GM18517 (cell line): ENCODE measurements at regions not wholly inside any gene's neighbourhood (a gene's known extent, or its start where the extent isn't known, plus 50 kb on each side); places are given as distances from the start of the nearest gene placed in this dataset.

Experiments used
- ATAC-seq: cut with Tn5 transposase; IDR thresholded peaks from one replicate; pipeline ENCODE4 v1.9.1; 2021; ENCODE audit warnings: mild to moderate bottlenecking, moderate library complexity; ENCODE audit not compliant: unreplicated experiment

DNA sequence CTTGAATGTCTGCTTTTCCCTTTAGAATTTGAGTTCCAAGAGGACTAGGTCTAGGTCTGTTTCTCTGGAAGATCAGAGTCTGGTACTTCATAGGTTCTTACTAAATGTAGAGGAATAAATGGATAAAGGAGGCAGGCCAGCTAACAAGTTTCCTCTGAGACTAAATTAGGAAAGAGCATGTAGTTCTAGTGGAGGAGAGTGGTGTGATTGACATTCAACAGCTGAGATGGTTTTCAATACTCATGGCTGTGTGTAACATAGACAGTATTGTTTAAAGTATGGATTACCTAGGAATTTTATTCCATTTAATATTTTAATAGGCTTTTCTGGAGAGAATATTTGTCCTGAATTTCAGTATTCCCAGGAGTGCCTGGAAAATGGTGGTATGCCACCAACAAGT lies 364.7 kb downstream of the METTL15 start:
- ATAC-seq, result no peak

DNA sequence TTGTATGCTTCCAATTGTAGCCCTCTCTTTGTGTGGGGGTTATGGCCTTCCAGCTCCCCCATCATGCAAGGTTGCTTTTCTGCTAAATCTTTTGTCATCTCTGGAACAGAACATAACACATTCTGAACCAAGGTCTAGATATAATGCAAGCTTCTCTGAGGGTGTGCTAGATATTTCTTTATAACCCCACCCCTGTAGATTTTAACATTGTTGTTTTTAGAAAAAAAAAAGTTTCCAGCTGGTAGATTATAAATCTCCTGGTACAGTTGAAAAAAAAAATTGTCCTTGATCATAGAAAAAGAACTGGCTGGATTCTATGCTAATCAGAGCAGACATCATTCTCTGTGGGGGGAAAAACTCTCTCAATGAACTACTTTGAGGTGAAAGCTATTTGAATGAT lies 363.3 kb downstream of the METTL15 start:
- ATAC-seq, result no peak

DNA sequence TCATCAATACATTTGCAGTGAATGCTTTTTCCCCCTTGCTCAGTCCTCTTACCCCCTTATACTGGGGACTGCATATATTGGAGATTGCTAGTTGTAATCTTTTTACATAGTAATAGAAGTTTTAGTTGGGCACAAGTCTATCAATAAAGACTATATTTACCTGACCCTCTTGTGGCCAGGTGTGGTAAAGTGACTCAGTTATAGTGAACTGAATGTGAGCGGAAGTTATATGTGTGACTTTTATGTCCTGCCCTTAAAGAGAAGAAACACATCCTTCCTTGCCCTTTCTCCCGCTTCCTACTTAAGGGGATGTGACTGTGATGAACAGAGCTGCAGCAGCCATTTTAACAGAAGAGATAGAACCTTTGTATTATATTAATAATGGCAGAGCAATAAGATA lies 362.0 kb downstream of the METTL15 start:
- ATAC-seq, result no peak

DNA sequence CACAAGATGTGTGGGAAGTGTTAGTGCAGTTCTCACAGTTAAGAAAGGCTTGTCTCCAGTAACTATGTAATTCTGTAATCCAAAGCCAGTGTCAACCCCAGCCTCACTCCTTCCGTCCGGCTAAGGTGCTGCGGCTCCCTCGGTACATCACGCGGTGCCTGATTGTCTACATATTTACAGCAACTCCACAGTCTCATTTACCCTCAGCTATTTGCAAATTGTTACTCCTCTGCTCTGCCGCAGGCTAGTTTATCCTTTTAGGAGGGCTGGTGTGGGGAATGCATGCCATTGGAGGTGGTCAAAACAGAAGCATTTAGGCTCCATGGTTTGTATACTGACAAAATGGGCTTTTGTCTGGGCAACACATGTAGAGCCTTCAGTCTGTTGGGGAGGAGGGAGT lies 358.3 kb downstream of the METTL15 start:
- no peak for ATAC-seq

DNA sequence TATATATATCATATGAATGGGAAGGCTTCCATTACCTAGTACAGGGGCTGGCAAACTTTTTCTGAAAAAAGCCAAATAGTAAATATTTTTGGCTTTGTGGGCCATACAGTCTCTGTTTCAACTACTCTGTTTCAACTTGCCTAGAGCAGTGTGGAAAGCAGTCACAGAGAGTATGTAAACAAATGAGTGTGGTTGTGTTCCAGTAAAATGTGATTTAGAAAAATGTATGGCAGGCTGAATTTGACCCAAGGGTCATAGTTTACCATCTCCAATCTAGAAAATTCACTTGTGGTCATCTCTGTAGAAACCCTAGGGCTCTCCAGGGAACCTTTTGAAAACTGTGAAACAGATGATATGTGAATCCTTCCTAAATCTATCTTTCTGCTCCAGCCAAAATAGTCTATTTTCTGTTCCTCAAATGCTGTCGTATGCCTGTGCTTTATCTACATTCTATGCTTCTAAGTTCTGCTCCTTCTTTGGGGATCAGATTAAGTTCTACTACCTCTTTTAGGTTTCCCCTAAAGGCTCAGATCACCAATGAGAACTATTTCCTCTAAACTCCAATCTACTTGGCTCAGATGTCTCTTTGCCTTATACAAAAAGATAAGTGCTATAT lies 356.2 kb downstream of the METTL15 start:
- no peak for ATAC-seq

DNA sequence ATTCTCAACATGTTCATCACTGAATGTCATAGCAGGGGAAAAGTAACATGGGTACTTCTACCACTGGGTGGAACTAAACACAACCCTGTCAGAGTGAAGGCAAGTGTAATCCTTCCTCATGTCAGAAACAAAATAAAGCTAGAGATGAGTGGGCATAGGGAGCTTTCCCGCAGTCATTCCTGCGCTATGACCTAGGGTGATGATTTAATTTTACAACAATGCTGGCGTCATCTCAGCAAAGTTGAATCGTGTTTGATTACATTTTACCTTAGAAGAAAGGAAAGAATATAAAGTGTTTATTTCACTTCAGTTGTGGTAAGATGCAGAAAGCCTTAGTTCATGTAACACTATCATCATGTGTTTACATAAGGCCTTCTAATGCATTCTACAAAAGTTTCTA lies 355.6 kb downstream of the METTL15 start:
- no peak for ATAC-seq

DNA sequence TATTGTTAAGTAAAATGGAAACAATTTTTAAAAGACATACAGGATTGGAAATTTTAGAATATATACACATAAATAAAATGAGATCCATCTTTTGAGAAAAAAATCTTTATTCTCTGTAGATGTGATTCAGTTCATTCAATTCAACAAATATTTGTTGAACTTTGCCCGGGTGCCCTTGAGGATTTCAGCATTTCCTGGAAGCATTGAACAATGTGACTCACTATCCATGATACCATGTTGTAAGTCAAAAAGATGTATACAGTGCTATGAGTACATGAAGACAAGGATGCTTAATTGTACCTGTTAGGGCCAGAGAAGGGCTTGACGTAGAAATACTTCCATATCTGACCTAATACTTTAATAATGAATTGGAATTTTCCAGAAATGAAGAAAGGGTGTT lies 353.7 kb downstream of the METTL15 start:
- ATAC-seq, result no peak

DNA sequence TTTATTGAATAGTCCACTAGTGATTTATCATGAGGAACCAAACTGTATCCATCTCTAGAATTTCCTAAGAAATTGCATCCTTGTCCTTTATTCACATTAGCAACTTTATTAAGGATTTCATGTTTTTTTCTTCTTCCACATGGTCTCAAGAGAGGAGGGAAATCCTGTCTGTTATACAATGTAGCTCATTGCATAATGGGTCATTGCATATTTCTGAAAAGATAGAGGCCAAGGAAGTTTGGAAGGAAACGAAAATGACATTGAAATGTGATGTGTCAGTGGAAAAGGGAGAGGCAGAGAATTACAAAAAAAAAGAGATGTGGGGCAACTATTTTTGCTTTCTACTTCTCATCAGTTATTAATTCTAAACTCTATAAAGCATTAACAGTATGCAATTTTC lies 353.1 kb downstream of the METTL15 start:
- ATAC-seq, result no peak

DNA sequence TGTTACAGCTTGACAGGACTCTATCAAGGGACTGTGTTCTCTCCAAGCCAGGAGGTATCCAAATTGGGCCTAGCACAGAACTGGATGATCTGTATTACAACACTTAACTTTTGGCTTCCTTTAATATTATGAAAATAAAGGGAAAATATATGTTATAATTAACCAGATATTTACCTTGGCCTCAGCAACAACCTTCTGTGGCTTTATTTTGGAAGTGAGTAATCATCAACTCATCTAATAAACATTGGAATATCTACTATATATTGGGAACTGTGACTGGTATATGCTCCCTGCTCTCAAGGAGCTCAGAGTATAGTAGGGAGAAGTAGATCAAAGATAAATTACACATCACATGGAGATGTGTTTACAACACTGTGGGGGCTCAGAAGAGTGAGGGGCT lies 352.2 kb downstream of the METTL15 start:
- ATAC-seq, result no peak

DNA sequence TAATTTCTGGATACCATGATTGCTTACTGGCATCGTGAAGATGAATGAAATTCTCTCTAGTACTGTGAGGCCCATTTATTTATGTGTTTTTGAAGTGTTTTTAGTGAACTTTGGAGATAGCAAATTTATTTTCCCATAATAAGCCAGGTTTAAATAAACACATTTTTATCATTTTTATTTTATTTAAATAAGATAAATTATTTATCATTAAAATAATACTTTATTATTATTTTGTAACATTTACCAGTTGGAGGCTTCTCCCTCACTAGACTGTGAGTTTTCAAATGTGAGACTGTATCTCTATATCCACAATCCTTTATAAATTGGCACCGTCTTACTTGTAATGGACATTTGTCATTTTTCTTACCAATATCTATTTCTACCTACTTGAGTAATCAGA lies 351.7 kb downstream of the METTL15 start:
- ATAC-seq, result no peak

DNA sequence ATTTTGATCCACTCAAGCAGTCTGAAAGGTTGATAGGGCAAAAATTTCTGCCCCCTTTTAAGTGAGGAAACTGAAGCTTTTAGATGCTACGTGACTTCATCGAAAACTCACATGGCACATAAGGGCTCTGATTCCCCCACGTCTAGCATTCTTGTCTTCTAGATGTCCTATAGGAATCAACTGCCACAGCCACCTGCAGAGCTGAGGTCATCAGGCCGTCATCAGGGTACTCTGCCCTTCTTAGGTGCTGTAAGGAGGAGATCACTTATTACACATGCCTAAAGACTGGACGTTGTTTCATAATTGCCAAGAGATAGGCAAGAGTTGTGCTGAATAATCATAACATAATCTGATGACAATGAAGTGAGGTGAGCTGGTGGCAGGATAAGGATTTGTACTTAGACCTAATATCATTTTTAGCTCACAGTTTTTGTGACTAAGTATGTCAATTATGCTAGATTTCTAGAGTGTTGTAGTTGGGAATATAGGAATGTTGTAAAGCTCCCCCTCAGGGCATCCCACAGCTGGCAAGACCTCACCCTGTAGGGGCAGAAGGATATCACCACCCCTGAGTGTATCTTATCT lies 349.4 kb downstream of the METTL15 start:
- ATAC-seq, result no peak

DNA sequence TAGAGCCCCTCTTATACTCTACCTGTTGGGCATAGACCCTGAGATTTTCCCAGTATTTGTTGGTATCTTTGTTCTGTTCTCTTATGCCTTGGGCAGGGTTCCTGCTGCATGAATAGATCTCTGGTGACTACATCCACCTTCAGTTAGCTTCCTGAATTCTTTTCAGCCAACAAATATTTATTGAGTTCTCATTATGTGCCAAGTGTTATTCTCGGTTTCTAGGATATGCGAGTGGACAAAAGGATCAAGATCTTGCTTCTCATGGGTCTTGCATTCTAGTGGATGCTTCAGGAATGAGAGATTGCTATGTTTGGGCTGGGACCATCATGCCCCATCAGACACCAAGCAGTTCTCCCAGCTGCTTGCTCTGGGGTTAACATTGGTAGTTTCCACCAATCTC lies 340.0 kb downstream of the METTL15 start:
- ATAC-seq, result no peak

DNA sequence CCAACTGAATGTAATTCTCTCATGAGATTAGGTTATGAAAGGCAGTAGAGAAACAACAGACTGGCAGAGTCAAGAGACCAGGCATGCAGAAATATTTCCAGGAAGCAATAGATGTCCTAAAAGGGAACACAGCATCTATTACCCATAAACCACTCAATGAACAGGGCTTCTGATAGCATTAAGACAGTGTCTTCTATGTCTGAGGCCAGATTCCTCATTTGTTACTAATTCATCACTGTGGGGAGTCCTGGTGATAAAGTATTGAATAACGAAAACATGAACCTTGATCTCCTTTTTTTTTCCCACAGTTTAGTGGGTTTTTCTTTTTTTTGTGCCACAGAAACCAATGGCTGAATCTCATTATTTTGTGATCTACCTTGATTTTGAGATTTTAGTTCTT lies 339.0 kb downstream of the METTL15 start:
- no peak for ATAC-seq

DNA sequence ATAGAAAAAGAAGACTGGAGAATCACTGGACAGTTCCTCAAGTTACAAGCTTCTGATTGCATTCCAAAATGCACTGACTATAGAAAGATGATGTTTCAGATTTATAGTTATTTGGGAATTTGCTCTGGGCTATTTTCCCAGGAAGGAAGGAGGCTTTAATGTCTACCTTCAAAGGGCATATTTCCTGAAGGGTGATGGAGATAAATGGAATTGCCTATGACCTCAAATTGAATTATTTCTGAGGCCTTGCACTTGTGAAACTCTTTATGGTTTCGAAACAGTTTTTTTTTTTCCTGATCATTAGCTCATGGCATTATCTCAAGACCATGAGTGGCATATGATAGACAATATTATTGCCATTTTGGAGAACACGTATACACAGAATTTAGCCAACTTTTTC lies 333.9 kb downstream of the METTL15 start:
- no peak for ATAC-seq

DNA sequence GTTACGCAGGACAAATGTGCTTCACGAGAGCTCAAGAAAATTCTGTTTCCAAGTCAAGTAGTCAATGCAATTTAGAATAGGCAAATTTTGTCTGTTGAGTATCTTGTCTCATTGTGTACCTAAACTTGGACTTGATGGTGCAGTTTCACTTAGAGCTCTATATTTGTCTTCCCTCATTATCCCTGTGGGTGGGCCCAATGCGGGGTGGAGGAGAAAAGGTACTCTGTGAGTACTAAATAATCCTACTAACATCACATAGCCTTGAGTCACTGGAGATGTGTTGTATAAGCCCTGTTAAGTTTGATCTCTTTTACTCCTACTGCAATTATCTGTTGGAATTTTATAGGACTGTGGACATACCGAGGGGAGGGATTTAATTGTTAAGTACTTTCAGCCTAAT lies 331.2 kb downstream of the METTL15 start:
- no peak for ATAC-seq

DNA sequence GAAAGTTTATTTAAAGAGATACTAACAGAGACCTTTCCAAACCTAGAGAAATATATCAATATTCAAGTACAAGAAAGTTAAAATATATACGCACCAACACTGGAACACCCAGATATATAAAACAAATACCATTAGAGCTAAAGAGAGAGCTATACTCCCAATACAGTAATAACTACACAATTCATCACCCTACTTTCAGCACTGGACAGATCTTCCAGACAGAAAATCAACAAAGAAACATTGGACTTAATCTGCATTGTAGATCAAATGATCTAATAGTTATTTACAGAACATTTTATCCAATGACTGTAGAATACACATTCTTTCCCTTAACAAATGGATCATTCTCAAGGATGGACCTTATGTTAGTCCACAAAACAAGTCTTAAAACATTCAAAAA lies 311.9 kb downstream of the METTL15 start:
- ATAC-seq, result no peak

DNA sequence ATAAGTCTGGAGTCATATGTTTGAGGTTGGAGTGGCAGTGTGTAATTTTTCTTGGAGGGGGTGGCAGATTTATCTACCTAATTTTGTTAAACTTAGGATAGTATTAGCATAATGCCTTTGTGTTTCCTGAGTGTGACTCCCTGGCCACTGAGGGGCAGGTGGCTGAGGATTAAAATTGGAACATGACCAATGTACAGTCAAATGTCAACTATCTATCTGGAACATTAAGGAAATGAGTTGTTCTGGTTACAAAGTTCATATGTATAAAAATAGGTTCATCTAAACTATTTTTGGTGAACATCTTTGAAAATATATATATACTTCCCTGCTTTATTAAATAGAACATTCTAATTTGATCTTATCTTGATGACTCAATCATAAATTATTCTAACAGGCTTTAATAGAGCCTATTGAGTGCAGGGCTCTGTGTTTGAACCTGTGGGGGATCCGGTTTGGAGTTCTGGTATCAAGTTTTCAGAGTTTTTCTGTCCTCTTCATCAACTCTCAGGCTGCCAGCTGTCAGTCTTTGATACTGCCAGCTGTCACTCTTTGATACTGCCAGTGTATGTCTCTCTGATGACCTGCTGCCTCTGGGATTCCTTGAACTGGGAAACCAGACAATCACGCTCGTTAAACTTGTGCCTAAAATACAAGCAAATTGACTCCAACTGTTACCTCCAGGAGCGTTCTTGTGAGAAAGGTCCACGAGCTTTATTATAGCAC lies 309.6 kb downstream of the METTL15 start:
- no peak for ATAC-seq

DNA sequence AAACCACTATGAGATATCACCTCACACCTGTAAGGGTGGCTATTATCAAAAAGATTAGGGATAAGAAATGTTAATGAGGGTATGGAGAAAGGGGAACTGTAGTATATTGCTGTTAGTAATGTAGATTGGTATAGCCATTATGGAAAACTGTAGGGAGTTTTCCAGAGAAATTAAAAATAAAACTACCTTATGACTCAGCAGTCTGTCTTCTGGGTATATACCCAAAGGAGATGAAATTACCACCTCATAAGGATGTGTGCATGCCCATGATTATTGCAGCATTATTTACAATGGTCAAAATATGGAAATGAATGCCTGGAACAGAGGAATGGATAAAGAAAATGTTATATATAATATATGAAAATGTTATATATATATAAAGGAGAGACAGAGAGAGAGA lies 303.8 kb downstream of the METTL15 start:
- no peak for ATAC-seq

DNA sequence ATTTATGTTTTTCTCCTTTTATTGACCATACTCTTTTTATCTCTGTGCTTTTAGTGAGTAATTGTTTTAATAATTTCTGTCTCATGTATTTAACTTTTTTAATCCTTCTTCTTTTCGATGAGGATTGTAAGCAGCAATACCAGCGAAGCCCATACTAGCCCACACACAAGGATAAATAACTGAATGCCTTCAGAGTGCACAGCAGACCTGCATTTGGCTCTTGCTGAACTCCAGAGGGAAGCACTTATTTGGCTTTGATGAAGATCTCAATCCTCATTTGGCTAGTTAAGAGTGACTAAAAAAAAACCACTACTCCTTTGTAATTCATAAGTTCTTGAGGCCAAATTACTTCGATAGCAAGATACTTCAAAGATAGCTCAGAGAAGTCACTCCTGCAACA lies 293.3 kb downstream of the METTL15 start:
- ATAC-seq, result no peak

DNA sequence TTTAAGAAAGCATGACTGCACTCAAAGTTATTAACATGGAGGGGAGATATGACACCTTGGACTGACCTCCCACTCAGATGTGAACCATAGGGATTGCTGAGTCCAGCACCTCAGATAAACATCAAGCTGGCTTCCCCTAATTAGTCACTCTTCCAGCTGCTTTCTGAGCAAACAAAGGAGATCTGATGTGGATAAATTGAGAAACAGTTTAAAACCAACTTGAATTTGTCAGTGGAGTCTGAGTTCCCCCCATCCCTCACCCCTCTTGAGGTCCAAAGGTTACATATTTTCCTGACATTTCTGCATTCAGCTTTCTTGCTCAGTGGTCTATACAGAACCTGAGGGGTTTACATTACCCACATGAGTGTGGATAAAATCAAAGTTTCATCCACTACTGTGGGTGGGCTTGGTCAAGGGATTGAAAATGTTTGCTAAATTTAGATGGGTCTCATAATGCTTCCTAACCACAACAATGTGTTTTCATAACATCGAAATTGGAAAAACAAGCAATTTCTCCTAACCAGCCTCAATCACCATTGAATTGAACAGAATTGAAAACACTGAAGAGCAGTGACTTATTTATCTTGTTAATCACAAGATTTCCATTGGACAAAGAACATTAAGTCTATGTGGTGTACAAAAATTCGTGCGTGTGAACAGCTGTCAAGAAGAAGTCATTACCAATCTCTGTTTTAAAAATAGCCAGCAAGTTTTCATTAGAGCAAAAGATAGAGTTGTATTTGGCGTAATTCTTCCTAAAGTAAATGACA lies 292.3 kb downstream of the METTL15 start:
- no peak for ATAC-seq

DNA sequence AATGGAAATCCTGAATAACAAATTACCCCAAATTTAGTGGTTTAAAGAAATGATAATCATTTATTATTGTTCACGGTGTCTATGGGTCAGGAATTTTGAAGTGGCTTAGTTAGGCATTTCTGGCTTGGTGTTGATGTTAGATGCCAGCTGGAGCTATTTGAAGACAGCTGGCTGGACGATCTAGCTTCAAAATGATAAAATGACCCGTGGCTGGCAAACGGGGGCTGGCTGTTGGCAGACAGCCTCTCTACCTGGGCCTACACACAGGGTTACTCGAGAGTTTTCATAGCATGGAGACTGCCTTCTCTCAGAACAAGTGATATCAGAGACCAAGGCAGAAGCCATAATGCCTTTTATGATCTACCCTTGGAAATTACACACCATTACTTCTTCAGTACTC lies 285.2 kb downstream of the METTL15 start:
- ATAC-seq, result no peak

DNA sequence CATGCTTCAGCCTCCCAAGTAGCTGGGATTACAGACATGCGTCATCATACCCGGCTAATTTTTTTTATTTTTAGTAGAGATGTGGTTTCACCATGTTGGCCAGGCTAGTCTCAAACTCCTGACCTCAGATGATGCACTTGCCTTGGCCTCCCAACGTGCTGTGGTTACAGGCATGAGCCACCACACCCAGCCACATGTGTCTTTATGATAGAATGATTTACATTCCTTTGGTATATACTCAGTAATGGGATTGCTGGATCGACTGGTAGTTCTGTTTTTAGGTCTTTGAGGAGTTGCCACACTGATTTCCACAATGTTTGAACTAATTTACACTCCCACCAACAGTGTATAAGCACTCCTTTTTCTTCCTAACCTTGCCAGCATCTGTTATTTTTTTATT lies 276.2 kb downstream of the METTL15 start:
- ATAC-seq, result no peak
